Right lobe of liver (tissue), 4 donors: ENCODE measurements at regions not wholly inside any gene's neighbourhood (a gene's known extent, or its start where the extent isn't known, plus 50 kb on each side); places are given as distances from the start of the nearest gene placed in this dataset.

Experiments
- CTCF ChIP-seq, 4 donors: fragments of 200-600 bp in 3 of 4; fragments of 450-650 bp in 1 of 4; IDR thresholded peaks; one replicate each; pipeline versions ENCODE4 v1.5.1 to v1.8.0; 2016 to 2022; ENCODE audit warnings: antibody characterized with exemption in 4 of 4, mild to moderate bottlenecking in 2 of 4
- POLR2A ChIP-seq: fragments of 450-650 bp; IDR thresholded peaks from one replicate; pipeline ENCODE4 v1.6.1; 2017; ENCODE audit warnings: antibody characterized with exemption, mild to moderate bottlenecking
- donor health status: DM: no; HTN: no; CAD: no.
- donor health status: DM: no; HTN: no; CAD: no.
- donor health status: DM: no; HTN: yes; CAD: no.

GRCh38 chr3:135310317-135310716 is 515.3 kb downstream of the EPHB1 start:
- no peak for TF ChIP-seq CTCF (IDR thresholded peaks at IDR 0.05)
- no peak for TF ChIP-seq POLR2A
